ENCODE measurements at regions not wholly inside any gene's neighbourhood (a gene's known extent, or its start where the extent isn't known, plus 50 kb on each side); places are given as distances from the start of the nearest gene placed in this dataset.

GRCh38 chr2:198376677-198377076 lies 572.3 kb downstream of the PLCL1 start:
- WGBS, 2 donors = 71 to 81% methylated on average over 5 of the region's 5 CpGs
- DNase-seq (ENCODE audit: low spot score in 2 of 2) = no peak
- TF ChIP-seq CTCF (IDR thresholded peaks at IDR 0.05) (no peak), POLR2A (IDR thresholded peaks at IDR 0.05) (no peak)
- intact Hi-C loops (cut with DNase I; ENCODE audit: low total_unique reads) = no loop called here
- H3K4me3 ChIP-seq (ENCODE audit: low read depth, poor library complexity, severe bottlenecking) = no peak overlapping the region

- no peak for DNase-seq (ENCODE audit: low spot score in 2 of 2)
- no peak overlapping the region for H3K4me3 ChIP-seq (ENCODE audit: low read depth, poor library complexity, severe bottlenecking)
- intact Hi-C loops (cut with DNase I; ENCODE audit: low total_unique reads) = no loop called here
- TF ChIP-seq POLR2A (IDR thresholded peaks at IDR 0.05) = no peak
- TF ChIP-seq CTCF (IDR thresholded peaks at IDR 0.05) = no peak
- WGBS, 2 donors = 69 to 76% methylated on average over 4 of the region's 4 CpGs
These were observed 570.7 kb downstream of the PLCL1 start for GRCh38 chr2:198375083-198375410.

DNA sequence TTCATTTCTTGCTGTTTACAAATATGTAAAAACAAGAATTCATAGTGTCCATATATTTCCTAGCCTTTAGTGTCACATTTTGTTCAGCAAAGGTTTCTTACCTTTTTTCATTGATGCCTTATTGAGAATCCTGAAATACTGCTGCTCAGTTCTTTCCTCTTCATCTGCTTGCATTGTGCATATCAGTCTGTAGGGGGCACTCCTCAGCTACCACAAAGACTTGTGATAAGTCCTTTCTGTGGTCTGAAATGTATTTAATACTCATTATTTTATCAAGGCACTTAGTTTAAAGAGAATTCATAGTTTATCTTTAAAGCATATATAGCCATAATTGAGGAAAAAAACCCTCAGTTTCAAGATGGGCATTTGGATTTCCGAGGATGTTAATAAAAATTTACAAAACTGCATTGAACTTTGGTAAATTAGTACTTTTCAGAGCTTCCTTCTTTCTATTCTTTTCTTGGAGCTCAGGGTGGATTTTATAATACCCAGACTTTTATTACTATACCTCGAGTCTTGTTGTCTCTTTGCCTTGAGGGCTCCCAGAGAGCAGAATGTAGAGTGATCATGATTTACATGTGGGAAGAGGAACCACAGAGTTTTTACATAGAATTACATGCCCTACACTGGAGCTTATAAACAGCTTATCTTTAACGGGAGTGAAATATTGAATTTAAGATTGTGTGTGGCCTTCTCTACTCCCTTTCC lies 570.1 kb downstream of the PLCL1 start:
- TF ChIP-seq CTCF (IDR thresholded peaks at IDR 0.05) (no peak), POLR2A (IDR thresholded peaks at IDR 0.05) (no peak)
- intact Hi-C loops (cut with DNase I; ENCODE audit: low total_unique reads) = no loop called here
- WGBS, 2 donors = 36 to 37% methylated on average over 3 of the region's 3 CpGs
- no peak for DNase-seq (ENCODE audit: low spot score in 2 of 2)
- H3K4me3 ChIP-seq (ENCODE audit: low read depth, poor library complexity, severe bottlenecking) = no peak overlapping the region

GRCh38 chr2:198371921-198372543 lies 567.6 kb downstream of the PLCL1 start:
- 45 to 60% methylated on average over 10 of the region's 10 CpGs for WGBS, 2 donors
- H3K4me3 ChIP-seq (ENCODE audit: low read depth, poor library complexity, severe bottlenecking) = no peak overlapping the region
- intact Hi-C loops (cut with DNase I; ENCODE audit: low total_unique reads) = no loop called here
- TF ChIP-seq CTCF (IDR thresholded peaks at IDR 0.05) (no peak), POLR2A (IDR thresholded peaks at IDR 0.05) (no peak)
- no peak for DNase-seq (ENCODE audit: low spot score in 2 of 2)

GRCh38 chr2:198371329-198371728 lies 566.9 kb downstream of the PLCL1 start:
- TF ChIP-seq POLR2A (IDR thresholded peaks at IDR 0.05) (no peak), CTCF (IDR thresholded peaks at IDR 0.05) (no peak)
- H3K4me3 ChIP-seq (ENCODE audit: low read depth, poor library complexity, severe bottlenecking) = no peak overlapping the region
- DNase-seq (ENCODE audit: low spot score in 2 of 2) = no peak
- WGBS, 2 donors = 94 to 95% methylated on average over 1 of the region's 1 CpG
- intact Hi-C loops (cut with DNase I; ENCODE audit: low total_unique reads) = no loop called here

GRCh38 chr2:198368089-198368488 lies 563.7 kb downstream of the PLCL1 start:
- H3K4me3 ChIP-seq (ENCODE audit: low read depth, poor library complexity, severe bottlenecking) = no peak overlapping the region
- TF ChIP-seq POLR2A (IDR thresholded peaks at IDR 0.05) (no peak), CTCF (IDR thresholded peaks at IDR 0.05) (no peak)
- intact Hi-C loops (cut with DNase I; ENCODE audit: low total_unique reads) = no loop called here
- WGBS, 2 donors = 59 to 72% methylated on average over 2 of the region's 2 CpGs
- no peak for DNase-seq (ENCODE audit: low spot score in 2 of 2)
